Neural crest cell (in vitro differentiated cells): ENCODE measurements at regions not wholly inside any gene's neighbourhood (a gene's known extent, or its start where the extent isn't known, plus 50 kb on each side); places are given as distances from the start of the nearest gene placed in this dataset.

Experiments used
- DNase-seq: peaks from one replicate; pipeline ENCODE4 v3.0.0; 2021; ENCODE audit warnings: low read depth, mixed read lengths, low spot score
- H3K27ac Mint-ChIP-seq: one replicate; pipeline ENCODE4 v1.8.0; 2021; ENCODE audit warnings: mild to moderate bottlenecking, mixed read lengths; ENCODE audit not compliant: unreplicated experiment
- H3K27me3 Mint-ChIP-seq: 2 replicates; pipeline ENCODE4 v1.8.0; 2021; ENCODE audit warnings: low read depth, mild to moderate bottlenecking, mixed read lengths
- H3K36me3 Mint-ChIP-seq: 2 replicates; pipeline ENCODE4 v1.8.0; 2021; ENCODE audit warnings: low read depth, mild to moderate bottlenecking, mixed read lengths
- H3K4me1 Mint-ChIP-seq: 2 replicates; pipeline ENCODE4 v1.8.0; 2021; ENCODE audit warnings: mixed read lengths
- H3K4me3 Mint-ChIP-seq: one replicate; pipeline ENCODE4 v1.8.0; 2021; ENCODE audit warnings: mild to moderate bottlenecking, mixed read lengths
- H3K9me3 Mint-ChIP-seq: 2 replicates; pipeline ENCODE4 v1.8.0; 2021; ENCODE audit warnings: mixed read lengths
- TF ChIP-seq, protein P1 (sequence below): fragments of 200-600 bp; sonication (generic); conservative IDR thresholded peaks from 2 replicates; pipeline ENCODE4 v1.5.0; 2021; ENCODE audit warnings: antibody characterized with exemption, mild to moderate bottlenecking

DNA sequence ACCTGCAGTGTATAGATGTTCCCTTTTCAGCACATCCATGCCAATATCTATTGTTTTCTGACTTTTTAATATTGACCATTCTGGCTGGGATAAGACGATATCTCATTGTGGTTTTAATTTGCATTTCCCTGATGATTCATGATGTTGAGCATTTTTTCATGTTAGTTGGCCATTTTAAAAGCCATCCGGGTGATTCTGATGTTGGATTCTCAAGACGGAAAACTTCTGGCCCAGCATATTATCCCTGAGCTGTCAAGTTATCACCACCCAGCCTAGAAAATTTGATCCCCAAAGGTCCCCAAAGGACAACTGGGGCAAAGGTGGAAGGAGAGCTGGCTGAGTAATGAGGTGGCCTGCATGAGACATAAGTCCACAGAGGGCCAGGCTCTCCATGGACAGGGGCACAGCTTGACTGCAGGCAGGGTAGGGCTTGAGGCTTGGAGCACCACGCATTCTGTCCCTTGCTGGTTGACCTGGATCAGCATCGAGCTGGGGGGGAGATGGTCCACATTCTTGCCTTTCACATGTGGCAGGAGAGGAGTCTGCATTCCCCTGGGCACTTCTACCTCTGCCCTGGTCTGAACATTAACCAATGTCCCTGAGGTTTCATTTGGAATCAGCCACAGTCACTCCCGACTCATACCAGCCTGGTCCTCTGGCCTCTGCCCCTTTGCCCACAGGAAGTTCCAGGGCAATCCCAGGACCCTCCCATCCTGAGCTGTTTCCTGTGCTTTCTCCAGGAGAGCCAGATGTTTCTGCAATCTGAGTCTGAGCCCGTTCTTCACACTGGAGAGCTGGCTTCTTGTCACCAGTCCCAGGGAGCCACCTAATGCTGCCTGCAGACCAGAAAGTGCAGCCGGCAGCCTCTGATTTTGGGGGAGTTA lies 69.2 kb downstream of the ISG20 start:
- Mint-ChIP-seq H3K27ac (no peak overlapping the region), H3K36me3 (no peaks in the 10 kb centered on the region), H3K4me3 (no peak overlapping the region), H3K27me3 (peaks cover 52% of the 10 kb centered on the region), H3K4me1 (peaks cover 10% of the 10 kb centered on the region), H3K9me3 (no peaks in the 10 kb centered on the region)
- no peak for DNase-seq
- TF ChIP-seq, protein P1, sequence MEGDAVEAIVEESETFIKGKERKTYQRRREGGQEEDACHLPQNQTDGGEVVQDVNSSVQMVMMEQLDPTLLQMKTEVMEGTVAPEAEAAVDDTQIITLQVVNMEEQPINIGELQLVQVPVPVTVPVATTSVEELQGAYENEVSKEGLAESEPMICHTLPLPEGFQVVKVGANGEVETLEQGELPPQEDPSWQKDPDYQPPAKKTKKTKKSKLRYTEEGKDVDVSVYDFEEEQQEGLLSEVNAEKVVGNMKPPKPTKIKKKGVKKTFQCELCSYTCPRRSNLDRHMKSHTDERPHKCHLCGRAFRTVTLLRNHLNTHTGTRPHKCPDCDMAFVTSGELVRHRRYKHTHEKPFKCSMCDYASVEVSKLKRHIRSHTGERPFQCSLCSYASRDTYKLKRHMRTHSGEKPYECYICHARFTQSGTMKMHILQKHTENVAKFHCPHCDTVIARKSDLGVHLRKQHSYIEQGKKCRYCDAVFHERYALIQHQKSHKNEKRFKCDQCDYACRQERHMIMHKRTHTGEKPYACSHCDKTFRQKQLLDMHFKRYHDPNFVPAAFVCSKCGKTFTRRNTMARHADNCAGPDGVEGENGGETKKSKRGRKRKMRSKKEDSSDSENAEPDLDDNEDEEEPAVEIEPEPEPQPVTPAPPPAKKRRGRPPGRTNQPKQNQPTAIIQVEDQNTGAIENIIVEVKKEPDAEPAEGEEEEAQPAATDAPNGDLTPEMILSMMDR = no peak

DNA sequence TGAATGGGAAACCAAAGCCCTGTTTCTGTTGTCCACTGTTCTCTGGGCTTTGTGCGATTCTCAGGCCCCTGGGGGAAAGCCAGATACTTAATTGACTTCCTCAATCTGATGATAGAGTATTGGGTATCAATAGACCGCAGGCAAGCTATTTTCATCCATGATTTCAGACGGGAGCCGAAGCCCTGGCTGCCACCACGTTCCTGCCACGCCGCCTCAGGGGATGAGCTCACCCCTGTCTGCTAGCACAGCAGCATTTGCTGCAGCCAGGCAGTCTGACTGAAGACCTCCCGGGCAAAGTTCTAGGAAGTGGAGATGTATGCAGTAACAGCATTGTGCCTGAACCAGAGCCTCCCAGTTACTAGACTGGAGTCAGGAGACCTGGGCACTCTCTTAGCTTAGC lies 69.8 kb downstream of the ISG20 start:
- no peaks in the 10 kb centered on the region for H3K36me3 Mint-ChIP-seq
- H3K4me3 Mint-ChIP-seq = no peak overlapping the region
- peaks cover 10% of the 10 kb centered on the region for H3K4me1 Mint-ChIP-seq
- peaks cover 52% of the 10 kb centered on the region for H3K27me3 Mint-ChIP-seq
- no peak overlapping the region for H3K27ac Mint-ChIP-seq
- TF ChIP-seq, protein P1 = no peak
- H3K9me3 Mint-ChIP-seq = no peaks in the 10 kb centered on the region
- DNase-seq = no peak

DNA sequence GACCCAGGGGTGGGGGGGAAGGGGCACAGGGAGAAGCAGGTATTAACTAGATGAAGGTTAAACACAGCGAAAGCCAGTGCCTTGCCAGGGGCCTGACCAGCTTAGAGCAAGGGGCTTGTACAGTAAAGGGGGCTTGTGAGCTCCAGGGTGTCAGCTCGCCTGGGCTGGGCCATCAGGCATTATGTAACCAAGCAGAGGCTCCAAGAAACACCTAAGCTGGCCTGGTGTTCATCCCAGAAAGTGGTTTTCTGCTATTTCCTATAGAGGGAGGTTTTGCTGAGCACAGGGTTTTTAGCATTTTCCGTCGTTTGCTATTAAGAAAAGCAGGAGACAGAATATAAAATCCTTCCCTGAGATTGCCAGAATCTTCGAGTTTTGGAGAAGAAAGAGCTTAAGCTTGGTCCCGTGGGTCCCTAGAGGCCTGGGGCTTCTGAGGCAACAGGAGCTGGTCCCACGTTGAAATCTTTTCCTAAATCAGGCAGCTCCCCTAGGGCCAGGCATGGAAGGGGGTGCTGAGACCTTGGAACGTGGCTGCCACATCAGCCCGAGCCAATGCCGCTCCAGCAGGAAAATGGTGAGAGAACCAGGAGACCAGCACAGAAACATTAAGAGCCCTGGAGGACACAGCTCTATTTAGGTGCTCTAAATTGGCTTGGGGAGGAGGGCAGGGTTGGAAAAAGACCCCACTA lies 71.4 kb downstream of the ISG20 start:
- H3K4me1 Mint-ChIP-seq = peaks cover 6% of the 10 kb centered on the region
- H3K36me3 Mint-ChIP-seq = no peaks in the 10 kb centered on the region
- no peak overlapping the region for H3K27ac Mint-ChIP-seq
- peaks cover 40% of the 10 kb centered on the region for H3K27me3 Mint-ChIP-seq
- no peak for DNase-seq
- no peak overlapping the region for H3K4me3 Mint-ChIP-seq
- no peaks in the 10 kb centered on the region for H3K9me3 Mint-ChIP-seq
- TF ChIP-seq, protein P1 = no peak

DNA sequence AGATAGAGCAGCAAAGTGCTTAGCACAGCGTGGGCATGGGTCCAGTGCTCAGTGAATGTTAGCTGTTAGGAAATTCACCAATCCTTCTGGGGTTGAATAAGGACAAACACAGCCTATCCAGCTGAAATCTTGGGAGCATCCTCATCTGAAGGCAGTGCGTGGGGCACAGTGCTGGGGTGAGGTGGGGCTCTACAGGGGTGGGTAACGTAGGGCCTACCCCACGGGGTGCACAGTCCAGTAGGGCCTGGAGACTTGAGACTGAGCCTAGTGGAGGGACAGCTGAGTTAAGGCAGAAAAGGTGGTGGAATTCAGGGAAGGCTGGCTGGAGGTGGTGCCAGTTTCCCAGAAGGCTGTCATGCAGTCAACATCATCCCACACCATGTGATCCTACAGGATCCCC lies 73.0 kb downstream of the ISG20 start:
- peaks cover 31% of the 10 kb centered on the region for H3K27me3 Mint-ChIP-seq
- no peak for DNase-seq
- TF ChIP-seq, protein P1 = no peak
- H3K27ac Mint-ChIP-seq = no peak overlapping the region
- no peaks in the 10 kb centered on the region for H3K36me3 Mint-ChIP-seq
- H3K4me3 Mint-ChIP-seq = no peak overlapping the region
- no peaks in the 10 kb centered on the region for H3K9me3 Mint-ChIP-seq
- no peaks in the 10 kb centered on the region for H3K4me1 Mint-ChIP-seq

- Mint-ChIP-seq H3K27me3 (peaks cover 23% of the 10 kb centered on the region), H3K9me3 (no peaks in the 10 kb centered on the region), H3K36me3 (no peaks in the 10 kb centered on the region), H3K4me3 (no peak overlapping the region), H3K4me1 (peaks cover 5% of the 10 kb centered on the region), H3K27ac (no peak overlapping the region)
- no peak for DNase-seq
- TF ChIP-seq, protein P1 = no peak
These were observed 76.1 kb downstream of the ISG20 start for GRCh38 chr15:88714782-88715372.
